NT2/D1 (cell line): ENCODE measurements at regions not wholly inside any gene's neighbourhood (a gene's known extent, or its start where the extent isn't known, plus 50 kb on each side); places are given as distances from the start of the nearest gene placed in this dataset.
"Not testable (repeated sequence)": the region's sequence is repeated elsewhere in the genome, so short reads cannot be mapped to it uniquely, and the experiment has no call there.

Source experiments
- DNase-seq: peaks from one replicate; pipeline ENCODE4 v3.0.0-alpha.2; 2011; ENCODE audit warnings: low read depth, low spot score
- H3K27me3 ChIP-seq: 2 replicates; pipeline ENCODE4 v1.6.0; 2011; ENCODE audit warnings: mild to moderate bottlenecking; ENCODE audit not compliant: insufficient read length, insufficient read depth
- H3K36me3 ChIP-seq: 2 replicates; pipeline ENCODE4 v1.6.1; 2011; ENCODE audit warnings: mild to moderate bottlenecking, low read length, mixed read lengths; ENCODE audit not compliant: insufficient read depth, insufficient read length
- H3K4me1 ChIP-seq: 2 replicates; pipeline ENCODE4 v1.5.1; 2011; ENCODE audit not compliant: insufficient read depth, insufficient read length
- H3K4me3 ChIP-seq: 2 replicates; pipeline ENCODE4 v1.5.1; 2011; ENCODE audit warnings: low read depth; ENCODE audit not compliant: insufficient read length
- H3K9ac ChIP-seq: 2 replicates; pipeline ENCODE4 v1.6.0; 2011; ENCODE audit warnings: low read depth; ENCODE audit not compliant: insufficient read length
- H3K9me3 ChIP-seq: 2 replicates; pipeline ENCODE4 v1.5.1; 2011; ENCODE audit warnings: mild to moderate bottlenecking, low read length; ENCODE audit not compliant: insufficient read depth
- SUZ12 ChIP-seq: IDR thresholded peaks from 2 replicates; pipeline ENCODE4 v1.6.1; 2011; ENCODE audit not compliant: insufficient read length, insufficient read depth; ENCODE audit errors: extremely low read depth
- YY1 ChIP-seq: IDR thresholded peaks from 2 replicates; pipeline ENCODE4 v1.6.1; 2011; ENCODE audit not compliant: insufficient read length, insufficient read depth
- ZNF274 ChIP-seq: IDR thresholded peaks from 2 replicates; pipeline ENCODE4 v1.6.1; 2011; ENCODE audit warnings: mild to moderate bottlenecking, low read depth, low read length

GRCh38 chr3:65277798-65278197 is 590.0 kb upstream of the ADAMTS9 start:
- TF ChIP-seq SUZ12 (no peak), YY1 (no peak), ZNF274 (no peak)
- Histone ChIP-seq H3K36me3 (no peaks in the 10 kb centered on the region), H3K4me3 (no peak overlapping the region), H3K4me1 (no peaks in the 10 kb centered on the region), H3K9me3 (no peaks in the 10 kb centered on the region), H3K27me3 (no peaks in the 10 kb centered on the region), H3K9ac (no peak overlapping the region)
- no peak for DNase-seq

GRCh38 chr3:65276551-65276950 is 588.8 kb upstream of the ADAMTS9 start:
- no peaks in the 10 kb centered on the region for H3K27me3 ChIP-seq
- no peaks in the 10 kb centered on the region for H3K4me1 ChIP-seq
- no peak overlapping the region for H3K9ac ChIP-seq
- H3K36me3 ChIP-seq: no peaks in the 10 kb centered on the region
- no peak for DNase-seq
- no peak overlapping the region for H3K4me3 ChIP-seq
- no peaks in the 10 kb centered on the region for H3K9me3 ChIP-seq
- TF ChIP-seq ZNF274 (no peak), SUZ12 (no peak), YY1 (no peak)

- H3K4me3 ChIP-seq: no peak overlapping the region
- H3K27me3 ChIP-seq: no peaks in the 10 kb centered on the region
- H3K9me3 ChIP-seq: peaks cover 9% of the 10 kb centered on the region
- DNase-seq: no peak
- H3K9ac ChIP-seq: no peak overlapping the region
- no peak for TF ChIP-seq ZNF274
- no peak for TF ChIP-seq SUZ12
- no peak for TF ChIP-seq YY1
- no peaks in the 10 kb centered on the region for H3K36me3 ChIP-seq
- H3K4me1 ChIP-seq: no peaks in the 10 kb centered on the region
Observed at GRCh38 chr3:65268426-65268825, 580.6 kb upstream of the ADAMTS9 start.

- no peak overlapping the region for H3K4me3 ChIP-seq
- no peaks in the 10 kb centered on the region for H3K27me3 ChIP-seq
- peaks cover 14% of the 10 kb centered on the region for H3K9me3 ChIP-seq
- no peak overlapping the region for H3K9ac ChIP-seq
- TF ChIP-seq SUZ12: no peak
- H3K36me3 ChIP-seq: no peaks in the 10 kb centered on the region
- DNase-seq: no peak
- H3K4me1 ChIP-seq: no peaks in the 10 kb centered on the region
Observed at GRCh38 chr3:65265942-65266590, 578.3 kb upstream of the ADAMTS9 start.

- peaks cover 15% of the 10 kb centered on the region for H3K9me3 ChIP-seq
- no peaks in the 10 kb centered on the region for H3K27me3 ChIP-seq
- DNase-seq: no peak
- H3K4me1 ChIP-seq: no peaks in the 10 kb centered on the region
- TF ChIP-seq ZNF274 (no peak), YY1 (no peak), SUZ12 (no peak)
- H3K36me3 ChIP-seq: no peaks in the 10 kb centered on the region
- H3K4me3 ChIP-seq: no peak overlapping the region
- H3K9ac ChIP-seq: no peak overlapping the region
Observed at GRCh38 chr3:65265511-65265910, 577.7 kb upstream of the ADAMTS9 start.

GRCh38 chr3:65262548-65262947 is 574.7 kb upstream of the ADAMTS9 start:
- H3K9me3 ChIP-seq: peaks cover 11% of the 10 kb centered on the region
- DNase-seq: no peak
- H3K9ac ChIP-seq: no peak overlapping the region
- no peak for TF ChIP-seq YY1
- no peak for TF ChIP-seq ZNF274
- no peak overlapping the region for H3K4me3 ChIP-seq
- H3K36me3 ChIP-seq: no peaks in the 10 kb centered on the region
- no peaks in the 10 kb centered on the region for H3K4me1 ChIP-seq
- H3K27me3 ChIP-seq: no peaks in the 10 kb centered on the region

GRCh38 chr3:65259946-65260345 is 572.1 kb upstream of the ADAMTS9 start:
- Histone ChIP-seq H3K4me1 (no peaks in the 10 kb centered on the region), H3K36me3 (no peaks in the 10 kb centered on the region), H3K9ac (no peak overlapping the region), H3K9me3 (0 out of 2 replicates have a peak, but pooled peaks cover 6% of the 10 kb centered on the region), H3K27me3 (no peaks in the 10 kb centered on the region), H3K4me3 (no peak overlapping the region)
- DNase-seq: no peak
- TF ChIP-seq ZNF274 (no peak), YY1 (no peak), SUZ12 (no peak)

- not testable (repeated sequence) for H3K9me3 ChIP-seq, H3K4me1 ChIP-seq, H3K4me3 ChIP-seq, H3K27me3 ChIP-seq, H3K9ac ChIP-seq, H3K36me3 ChIP-seq, DNase-seq
Observed at GRCh38 chr3:65252914-65253313, 565.1 kb upstream of the ADAMTS9 start.
